ENCODE measurements at regions not wholly inside any gene's neighbourhood (a gene's known extent, or its start where the extent isn't known, plus 50 kb on each side); places are given as distances from the start of the nearest gene placed in this dataset.
"Not testable (repeated sequence)": the region's sequence is repeated elsewhere in the genome, so short reads cannot be mapped to it uniquely, and the experiment has no call there.

GRCh38 chr4:151548708-151549107, 139.7 kb downstream of the FHIP1A start:
- no peak for DNase-seq
- Histone ChIP-seq H3K36me3 (no peaks in the 10 kb centered on the region), H3K27ac (no peak overlapping the region), H3K4me3 (no peak overlapping the region), H3K9me3 (peaks cover 0 to 43% (median 33%) of the 10 kb centered on the region in 8 donors), H3K27me3 (replicated peaks in 1 of 7) (peaks cover 0 to 7% (median 0%) of the 10 kb centered on the region in 7 donors), H3K4me1 (no peaks in the 10 kb centered on the region)
- TF ChIP-seq, protein P1, sequence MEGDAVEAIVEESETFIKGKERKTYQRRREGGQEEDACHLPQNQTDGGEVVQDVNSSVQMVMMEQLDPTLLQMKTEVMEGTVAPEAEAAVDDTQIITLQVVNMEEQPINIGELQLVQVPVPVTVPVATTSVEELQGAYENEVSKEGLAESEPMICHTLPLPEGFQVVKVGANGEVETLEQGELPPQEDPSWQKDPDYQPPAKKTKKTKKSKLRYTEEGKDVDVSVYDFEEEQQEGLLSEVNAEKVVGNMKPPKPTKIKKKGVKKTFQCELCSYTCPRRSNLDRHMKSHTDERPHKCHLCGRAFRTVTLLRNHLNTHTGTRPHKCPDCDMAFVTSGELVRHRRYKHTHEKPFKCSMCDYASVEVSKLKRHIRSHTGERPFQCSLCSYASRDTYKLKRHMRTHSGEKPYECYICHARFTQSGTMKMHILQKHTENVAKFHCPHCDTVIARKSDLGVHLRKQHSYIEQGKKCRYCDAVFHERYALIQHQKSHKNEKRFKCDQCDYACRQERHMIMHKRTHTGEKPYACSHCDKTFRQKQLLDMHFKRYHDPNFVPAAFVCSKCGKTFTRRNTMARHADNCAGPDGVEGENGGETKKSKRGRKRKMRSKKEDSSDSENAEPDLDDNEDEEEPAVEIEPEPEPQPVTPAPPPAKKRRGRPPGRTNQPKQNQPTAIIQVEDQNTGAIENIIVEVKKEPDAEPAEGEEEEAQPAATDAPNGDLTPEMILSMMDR (IDR thresholded peaks at IDR 0.05 in 8 of 11, conservative IDR thresholded peaks at IDR 0.05 in 3 of 11): no peak
- no peak for TF ChIP-seq POLR2A (IDR thresholded peaks at IDR 0.05)
- no peak for TF ChIP-seq POLR2AphosphoS5 (IDR thresholded peaks at IDR 0.05)
- intact Hi-C loops (cut with DNase I; ENCODE audit: low total_unique reads): no loop called here
- 82 to 93% (median 85%) methylated on average over 8 of the region's 8 CpGs for WGBS, 5 donors

DNA sequence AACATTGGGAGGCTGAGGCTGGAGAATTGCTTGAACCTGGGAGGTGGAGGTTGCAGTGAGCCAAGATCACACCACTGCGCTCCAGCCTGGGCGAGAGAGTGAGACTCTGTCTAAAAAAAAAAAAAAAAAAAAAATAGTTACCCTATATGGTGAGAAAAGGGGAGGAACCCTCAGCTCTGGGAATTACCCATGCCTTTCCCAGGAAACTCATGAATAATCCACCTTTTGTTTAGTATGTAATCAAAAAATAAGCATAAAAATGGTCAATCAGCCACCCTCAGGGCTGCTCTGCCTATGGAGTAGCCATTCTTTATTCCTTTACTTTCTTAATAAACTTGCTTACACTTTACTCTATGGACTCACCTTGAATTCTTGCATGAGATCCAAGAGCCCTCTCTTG, 140.4 kb downstream of the FHIP1A start:
- 94 to 100% (median 97%) methylated on average over 2 of the region's 2 CpGs for WGBS, 5 donors
- H3K27me3 ChIP-seq (replicated peaks in 1 of 7); H3K27ac ChIP-seq; H3K36me3 ChIP-seq; intact Hi-C loops (cut with DNase I; ENCODE audit: low total_unique reads); DNase-seq; H3K4me1 ChIP-seq; H3K4me3 ChIP-seq: not testable (repeated sequence)
- H3K9me3 ChIP-seq: peaks cover 0 to 43% (median 33%) of the 10 kb centered on the region in 8 donors

GRCh38 chr4:151553874-151554273, 144.9 kb downstream of the FHIP1A start:
- intact Hi-C loops (cut with DNase I; ENCODE audit: low total_unique reads): no loop called here

GRCh38 chr4:151555151-151555945, 146.4 kb downstream of the FHIP1A start:
- DNase-seq: no peak
- WGBS, 5 donors: 26 to 44% (median 41%) methylated on average over 1 of the region's 1 CpG
- Histone ChIP-seq H3K27ac (no peak overlapping the region), H3K36me3 (no peaks in the 10 kb centered on the region), H3K4me3 (no peak overlapping the region), H3K27me3 (replicated peaks in 1 of 7) (peaks cover 0 to 3% (median 0%) of the 10 kb centered on the region in 7 donors), H3K4me1 (no peaks in the 10 kb centered on the region), H3K9me3 (peaks cover 0 to 13% (median 6%) of the 10 kb centered on the region in 8 donors)
- TF ChIP-seq, protein P1 (IDR thresholded peaks at IDR 0.05 in 8 of 11, conservative IDR thresholded peaks at IDR 0.05 in 3 of 11): no peak
- TF ChIP-seq POLR2AphosphoS5 (IDR thresholded peaks at IDR 0.05) (no peak), POLR2A (IDR thresholded peaks at IDR 0.05) (no peak)
- intact Hi-C loops (cut with DNase I; ENCODE audit: low total_unique reads): no loop called here

More at GRCh38 chr4:151553874-151554273, 144.9 kb downstream of the FHIP1A start:
- Histone ChIP-seq H3K4me1 (no peaks in the 10 kb centered on the region), H3K36me3 (no peaks in the 10 kb centered on the region), H3K27me3 (replicated peaks in 1 of 7) (peaks cover 0 to 3% (median 0%) of the 10 kb centered on the region in 7 donors), H3K9me3 (peaks cover 0 to 23% (median 18%) of the 10 kb centered on the region in 8 donors), H3K4me3 (no peak overlapping the region), H3K27ac (no peak overlapping the region)
- DNase-seq: no peak
- TF ChIP-seq POLR2A (IDR thresholded peaks at IDR 0.05) (no peak), POLR2AphosphoS5 (IDR thresholded peaks at IDR 0.05) (no peak)
- TF ChIP-seq, protein P1 (IDR thresholded peaks at IDR 0.05 in 8 of 11, conservative IDR thresholded peaks at IDR 0.05 in 3 of 11): no peak
- WGBS, 5 donors: 45 to 66% (median 51%) methylated on average over 2 of the region's 2 CpGs
